Left lobe of liver (tissue), 2 donors: ENCODE measurements at regions not wholly inside any gene's neighbourhood (a gene's known extent, or its start where the extent isn't known, plus 50 kb on each side); places are given as distances from the start of the nearest gene placed in this dataset.

Experiments
- ATAC-seq: fragments of 200-7000 bp; cut with Tn5 transposase; one replicate; pipeline ENCODE4 v1.9.1; 2020; ENCODE audit warnings: mild to moderate bottlenecking, moderate library complexity
- DNase-seq: peaks from one replicate; pipeline ENCODE4 v3.0.0-alpha.2; 2020; ENCODE audit warnings: low spot score
- donor health status: DM: no; HTN: no; CAD: no; lungs with moderate emphysema.
- donor health status: DM: no; HTN: yes; CAD: no.

- ATAC-seq (no peak), DNase-seq (no peak)
Observed at GRCh38 chr13:104491916-104492315, 1425.7 kb upstream of the SLC10A2 start.

DNA sequence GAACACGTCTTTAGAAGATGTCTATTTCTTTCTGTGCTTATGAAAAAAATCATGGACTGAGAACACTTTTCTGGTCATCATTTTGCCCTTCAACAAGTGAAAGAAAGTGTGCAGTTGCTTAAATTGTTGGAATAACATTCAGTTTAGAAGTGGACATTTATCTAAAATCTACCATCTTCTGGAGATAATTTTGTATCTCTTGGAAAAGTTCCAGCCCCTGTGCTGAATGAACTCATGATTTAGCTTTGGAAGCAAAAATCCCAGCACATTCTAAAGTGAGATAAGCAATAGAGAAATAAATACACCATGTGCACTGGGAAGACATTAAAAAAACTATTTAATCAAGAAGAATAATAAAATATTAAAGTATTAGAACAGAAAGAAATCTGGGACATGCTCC is 1420.8 kb upstream of the SLC10A2 start:
- DNase-seq, result no peak

GRCh38 chr13:104485571-104485970 is 1419.4 kb upstream of the SLC10A2 start:
- no peak for DNase-seq
- no peak for ATAC-seq

More for the DNA sequence above, 1420.8 kb upstream of the SLC10A2 start:
- no peak for ATAC-seq

GRCh38 chr13:104483631-104484030 is 1417.4 kb upstream of the SLC10A2 start:
- ATAC-seq (no peak), DNase-seq (no peak)

- no peak for ATAC-seq
Observed at GRCh38 chr13:104477261-104477660, 1411.0 kb upstream of the SLC10A2 start.

DNA sequence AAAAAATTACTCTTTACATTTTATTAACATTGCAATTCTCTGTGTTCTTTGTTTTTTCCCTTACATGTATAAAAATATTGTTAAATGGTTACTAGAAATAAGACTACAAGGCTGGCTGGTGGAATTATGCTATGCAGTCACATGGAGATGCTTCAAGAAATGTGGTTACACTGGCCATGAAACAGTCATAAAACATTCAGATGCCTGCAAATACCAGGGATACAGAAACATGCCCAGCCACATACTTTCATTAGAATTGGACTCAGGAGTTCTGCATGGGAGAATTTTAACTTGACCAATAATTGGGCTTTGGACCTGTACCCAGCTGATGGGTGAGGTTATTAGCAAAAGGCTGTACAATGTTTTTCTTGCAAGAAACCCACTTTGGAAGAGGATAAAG is 1407.7 kb upstream of the SLC10A2 start:
- DNase-seq (no peak), ATAC-seq (no peak)

More at GRCh38 chr13:104477261-104477660, 1411.0 kb upstream of the SLC10A2 start:
- no peak for DNase-seq

GRCh38 chr13:104466016-104466415 is 1399.8 kb upstream of the SLC10A2 start:
- DNase-seq (no peak), ATAC-seq (no peak)

DNA sequence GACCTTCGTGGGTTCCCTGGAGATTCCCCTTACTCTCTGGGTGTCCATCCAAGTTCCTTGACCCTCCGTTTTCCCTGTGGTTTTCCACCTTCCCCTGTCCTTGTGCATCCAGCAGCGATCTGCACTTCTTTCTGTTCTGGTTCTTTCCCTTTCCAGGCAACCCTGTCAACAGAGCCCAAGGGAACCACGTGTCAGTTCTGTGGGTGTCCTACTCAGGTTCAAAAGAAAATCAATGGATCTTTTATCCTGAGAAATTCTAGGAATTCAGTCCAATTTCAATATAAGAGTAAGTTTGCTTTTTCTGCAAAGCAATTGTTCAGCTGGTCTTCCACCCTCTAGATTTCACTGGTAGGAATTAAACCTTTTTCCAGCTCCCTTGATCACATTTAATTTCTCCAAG is 1394.8 kb upstream of the SLC10A2 start:
- DNase-seq (no peak), ATAC-seq (no peak)

DNA sequence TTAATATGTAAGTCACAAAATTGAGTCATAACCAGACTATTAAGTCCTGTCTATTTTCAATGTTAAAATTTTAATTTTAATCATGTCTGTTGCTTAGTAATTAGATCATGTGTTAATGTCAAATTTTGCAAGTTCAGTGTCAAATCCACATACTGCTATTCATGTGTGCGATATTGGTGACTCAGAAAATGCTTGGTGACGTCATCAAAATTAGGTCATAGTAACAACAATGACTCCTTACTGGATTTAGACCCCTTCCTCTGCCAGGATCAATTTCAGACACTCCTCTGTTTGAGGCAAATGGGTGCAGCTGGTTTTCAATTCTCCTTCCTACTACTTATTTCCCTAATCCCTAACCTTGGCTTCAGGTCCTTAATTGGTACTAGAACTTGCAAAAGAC is 1394.3 kb upstream of the SLC10A2 start:
- ATAC-seq (no peak), DNase-seq (no peak)

DNA sequence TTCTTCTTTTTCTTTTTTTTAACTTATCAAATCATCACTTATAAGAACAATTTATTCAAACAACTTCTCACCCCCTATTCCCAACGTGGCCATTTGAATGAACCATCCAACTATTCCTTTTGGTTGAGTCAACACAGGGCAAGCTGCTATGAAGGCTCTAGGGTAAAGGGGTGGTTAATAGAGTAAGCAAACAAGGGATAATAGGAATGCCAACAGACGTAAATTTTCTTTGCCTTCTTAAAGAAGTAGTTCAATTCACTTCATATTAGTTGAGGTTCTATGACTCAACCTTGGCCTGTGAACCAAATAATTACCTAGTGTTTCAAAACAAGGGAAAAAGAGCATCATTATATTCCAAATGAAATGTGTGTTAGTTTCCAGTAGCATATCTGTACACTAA is 1383.8 kb upstream of the SLC10A2 start:
- ATAC-seq, result no peak
- DNase-seq, result no peak

DNA sequence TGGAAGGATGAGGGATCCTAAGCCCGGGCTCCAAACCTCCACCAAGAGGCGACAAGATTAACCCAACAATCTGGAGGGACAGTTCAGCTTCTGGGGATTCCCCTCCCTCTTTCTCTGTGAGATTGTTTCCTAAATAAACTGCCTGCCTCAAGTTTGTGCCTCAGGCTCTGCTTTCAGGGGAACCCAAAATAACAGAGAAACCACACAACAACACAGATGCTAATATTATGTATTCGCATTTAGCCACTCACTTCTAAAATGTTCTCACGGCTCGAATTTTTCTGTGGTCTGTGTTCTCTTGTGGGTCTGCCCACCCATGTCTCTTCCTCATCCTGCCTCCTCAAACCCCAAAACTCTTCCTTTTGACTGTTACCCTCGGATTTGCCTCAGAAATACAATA is 1381.1 kb upstream of the SLC10A2 start:
- no peak for DNase-seq
- no peak for ATAC-seq

DNA sequence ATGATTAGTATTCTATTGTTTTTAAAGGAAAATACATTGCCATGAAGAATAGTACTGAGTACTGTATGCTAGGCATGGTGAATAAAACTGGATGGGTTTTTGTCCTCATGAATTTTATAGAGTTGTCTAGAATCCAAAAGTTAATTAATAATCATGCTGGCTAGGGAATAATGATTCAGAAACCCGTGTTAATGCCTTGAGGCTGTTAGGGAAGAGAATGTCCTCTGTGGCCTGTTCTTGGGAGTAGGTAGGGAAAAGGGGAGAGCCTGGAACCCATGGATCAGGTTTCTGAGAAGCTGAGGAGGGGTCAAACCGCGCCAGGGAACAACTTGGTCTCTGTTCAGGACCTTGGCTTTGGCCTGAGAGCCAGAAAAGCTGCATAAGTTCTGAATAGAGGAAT is 1376.3 kb upstream of the SLC10A2 start:
- DNase-seq, result no peak
- ATAC-seq, result no peak

- DNase-seq (no peak), ATAC-seq (no peak)
Observed at GRCh38 chr13:104436555-104436954, 1370.3 kb upstream of the SLC10A2 start.

GRCh38 chr13:104431895-104432294 is 1365.7 kb upstream of the SLC10A2 start:
- no peak for ATAC-seq
- no peak for DNase-seq

DNA sequence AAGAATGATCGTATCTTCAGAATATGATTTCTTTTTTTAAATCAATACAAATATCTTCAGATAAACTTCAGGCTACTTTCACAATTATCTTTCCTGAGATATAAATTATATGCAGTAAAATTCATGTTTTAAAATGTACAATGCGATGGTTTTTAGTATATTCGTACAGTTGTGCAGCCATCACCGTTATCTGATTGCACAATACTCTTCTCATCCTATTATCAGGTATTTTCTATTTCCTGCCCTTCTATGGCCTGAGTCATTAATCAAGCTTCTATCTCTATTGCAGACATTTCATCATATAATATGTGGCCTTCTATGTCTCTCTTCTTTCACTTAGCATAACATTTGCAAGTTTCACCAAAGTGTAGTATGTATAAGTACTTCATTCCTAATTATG is 1360.2 kb upstream of the SLC10A2 start:
- ATAC-seq (no peak), DNase-seq (no peak)

- DNase-seq (no peak), ATAC-seq (no peak)
Observed at GRCh38 chr13:104422668-104423067, 1356.5 kb upstream of the SLC10A2 start.

GRCh38 chr13:104416973-104417372 is 1350.8 kb upstream of the SLC10A2 start:
- DNase-seq (no peak), ATAC-seq (no peak)

DNA sequence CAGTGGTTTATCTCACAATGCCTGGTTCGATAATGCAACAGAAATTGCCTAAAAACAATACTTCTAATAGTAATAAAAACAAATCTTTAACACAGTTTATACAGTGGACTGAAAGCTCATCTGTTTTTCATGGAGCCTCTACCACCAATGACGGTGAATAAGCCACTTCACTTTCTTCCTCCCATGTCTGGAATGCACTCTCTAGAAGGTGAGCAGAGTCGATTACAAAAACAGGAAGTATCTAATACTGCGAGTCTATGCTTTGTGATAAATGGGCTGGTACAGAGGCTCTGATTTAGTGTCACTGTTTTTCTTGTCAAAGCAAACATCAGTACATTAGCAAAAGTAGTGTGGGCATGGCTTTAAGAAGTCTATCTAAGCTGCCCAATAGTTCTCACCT is 1348.6 kb upstream of the SLC10A2 start:
- DNase-seq (no peak), ATAC-seq (no peak)

- ATAC-seq (no peak), DNase-seq (no peak)
Observed at GRCh38 chr13:104414181-104414580, 1348.0 kb upstream of the SLC10A2 start.

DNA sequence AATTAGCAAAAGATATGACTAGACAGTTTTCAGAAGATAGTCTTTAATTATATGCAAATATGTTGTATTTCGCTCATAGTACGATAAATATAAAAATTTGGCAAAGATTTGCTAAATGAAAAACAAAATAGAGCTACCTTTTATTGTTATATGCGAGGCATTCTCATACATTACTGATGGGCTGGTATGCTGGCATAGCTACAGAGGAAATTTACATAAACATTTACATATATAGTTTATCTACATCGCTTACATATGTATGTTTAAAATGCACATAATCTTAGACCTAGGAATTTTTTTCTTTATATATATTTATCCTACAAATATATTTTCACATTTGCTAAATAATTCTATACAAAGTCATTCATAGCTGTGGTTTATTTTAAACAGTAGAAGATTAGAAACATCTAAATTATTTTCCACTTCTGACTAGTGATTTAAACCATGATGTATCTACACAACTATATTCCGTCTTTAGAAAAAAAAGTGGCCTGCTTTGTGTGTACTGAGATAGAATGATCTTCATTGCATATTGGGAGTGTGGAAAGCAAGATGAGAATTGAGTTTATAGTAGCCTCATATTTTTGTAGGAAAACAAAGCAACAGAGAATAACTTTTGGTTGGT is 1345.0 kb upstream of the SLC10A2 start:
- ATAC-seq, result no peak
- no peak for DNase-seq

- no peak for ATAC-seq
Observed at GRCh38 chr13:104408733-104409132, 1342.5 kb upstream of the SLC10A2 start.

DNA sequence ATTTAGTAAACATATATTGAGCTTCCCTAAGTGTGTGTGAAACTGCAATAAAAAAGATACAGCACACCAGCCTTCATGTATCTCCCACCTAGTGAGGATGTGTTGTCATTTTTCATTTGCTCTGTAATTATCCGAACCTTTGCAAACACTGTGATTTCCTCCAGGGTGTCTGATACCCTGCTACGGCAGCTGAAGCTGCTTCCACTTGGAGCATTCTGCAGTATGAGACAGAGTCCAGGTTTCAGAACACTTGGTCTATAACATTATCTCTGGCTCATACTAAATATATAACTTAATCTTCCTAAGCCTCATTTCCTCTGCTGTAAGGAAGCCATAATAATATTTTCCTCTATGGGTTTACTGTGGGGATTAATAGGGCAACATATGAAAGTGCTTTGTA is 1338.1 kb upstream of the SLC10A2 start:
- ATAC-seq, result no peak

More at GRCh38 chr13:104408733-104409132, 1342.5 kb upstream of the SLC10A2 start:
- no peak for DNase-seq

DNA sequence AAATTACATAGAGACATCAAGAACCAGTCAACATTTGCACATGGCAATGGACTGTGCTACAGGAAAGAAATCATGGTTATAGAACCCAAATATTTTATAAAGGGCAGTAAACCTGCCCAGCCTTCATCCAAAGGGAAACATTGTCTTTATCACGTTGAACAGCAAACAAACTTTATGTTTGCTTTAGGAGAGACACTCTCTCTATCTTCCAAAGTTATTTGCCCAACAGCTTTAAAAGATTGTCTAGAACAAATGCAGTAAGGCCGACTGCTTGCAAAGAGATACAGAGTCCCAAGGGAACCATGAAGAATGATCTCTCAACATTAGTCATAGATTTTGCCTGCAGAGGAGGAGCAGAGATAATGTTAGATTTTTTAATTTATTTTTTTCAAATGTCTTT is 1323.5 kb upstream of the SLC10A2 start:
- DNase-seq (no peak), ATAC-seq (no peak)

More for the DNA sequence above, 1338.1 kb upstream of the SLC10A2 start:
- DNase-seq, result no peak
